Body of pancreas (tissue), 4 donors: ENCODE measurements at regions not wholly inside any gene's neighbourhood (a gene's known extent, or its start where the extent isn't known, plus 50 kb on each side); places are given as distances from the start of the nearest gene placed in this dataset.

Source experiments
- ATAC-seq: fragments of 150-250 bp; one replicate; pipeline ENCODE4 v1.9.1; 2016
- DNase-seq, 4 donors: peaks; one replicate each; pipeline ENCODE4 v3.0.0-alpha.2; 2019
- H3K27ac ChIP-seq, 4 donors: fragments of 200-600 bp; sonication (generic); 1 replicate in 3 of 4; 2 replicates in 1 of 4; pipeline versions ENCODE4 v1.5.1 to v1.6.1; 2016 to 2019; ENCODE audit warnings: mild to moderate bottlenecking in 1 of 4, mixed read lengths in 1 of 4, moderate library complexity in 1 of 4
- H3K27me3 ChIP-seq, 2 donors: fragments of 200-600 bp; sonication (generic); one replicate each; pipeline ENCODE4 v1.6.0; 2016; ENCODE audit warnings: mild to moderate bottlenecking in 1 of 2
- H3K36me3 ChIP-seq, 2 donors: fragments of 200-600 bp; sonication (generic); replicated peaks in 1 of 2; 2 replicates each; pipeline ENCODE4 v1.5.1; 2016; ENCODE audit warnings: low read depth in 2 of 2; ENCODE audit not compliant: insufficient read depth in 1 of 2
- H3K4me1 ChIP-seq: fragments of 200-600 bp; sonication (generic); one replicate; pipeline ENCODE4 v1.6.0; 2016
- H3K4me3 ChIP-seq, 2 donors: fragments of 200-600 bp; sonication (generic); 1 replicate in 1 of 2; 2 replicates in 1 of 2; pipeline ENCODE4 v1.5.1; 2016 to 2019
- H3K9me3 ChIP-seq, 3 donors: fragments of 200-600 bp; sonication (generic); 1 replicate in 2 of 3; 2 replicates in 1 of 3; pipeline ENCODE4 v1.5.1; 2016
- POLR2A ChIP-seq, 3 donors: fragments of 450-650 bp; IDR thresholded peaks; one replicate each; pipeline ENCODE4 v1.6.1; 2016; ENCODE audit warnings: antibody characterized with exemption in 3 of 3, mild to moderate bottlenecking in 2 of 3
- WGBS, 2 donors: methylation state at CpG; one replicate each; pipeline ENCODE4 v1.1.5; 2017; 5-methylcytosine and 5-hydroxymethylcytosine counted together
- intact Hi-C: fragments of 100-400 bp; cut with DNase I; formaldehyde crosslinking; loops from one replicate; pipeline ENCODE4 v1.15.1; 2023
- TF ChIP-seq, protein P1 (sequence below), 7 experiments: fragments of 450-650 bp in 4 of 7; fragments of 200-600 bp in 3 of 7; sonication (generic) in 3 of 7; IDR thresholded peaks; one replicate each; pipeline ENCODE4 v1.5.1; 2016 to 2019; ENCODE audit warnings: antibody characterized with exemption in 7 of 7

DNA sequence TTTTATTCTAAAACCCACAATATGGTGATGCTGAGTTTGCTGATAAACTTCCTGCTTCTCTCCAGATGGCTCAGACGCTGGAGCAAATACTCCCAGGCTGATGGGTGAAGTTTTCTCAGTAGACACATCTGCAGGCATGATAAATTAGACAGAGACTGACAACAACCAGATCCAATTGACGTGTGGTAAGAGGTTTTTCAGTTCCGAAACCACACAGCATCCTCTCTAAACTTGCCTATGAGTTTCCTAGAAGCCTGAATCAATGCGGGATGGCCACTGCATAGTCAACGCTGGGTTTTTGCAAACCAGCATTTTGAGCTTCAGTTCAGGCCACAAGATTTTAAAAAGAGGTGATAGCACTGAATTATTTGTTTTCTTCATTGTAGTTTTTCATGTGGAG is 360.3 kb upstream of the ARRDC4 start:
- Histone ChIP-seq H3K27ac (no peak overlapping the region), H3K4me3 (no peak overlapping the region), H3K9me3 (no peaks in the 10 kb centered on the region), H3K27me3 (no peaks in the 10 kb centered on the region), H3K4me1 (no peaks in the 10 kb centered on the region), H3K36me3 (no peaks in the 10 kb centered on the region)
- TF ChIP-seq POLR2A (IDR thresholded peaks at IDR 0.05), result no peak
- TF ChIP-seq, protein P1, sequence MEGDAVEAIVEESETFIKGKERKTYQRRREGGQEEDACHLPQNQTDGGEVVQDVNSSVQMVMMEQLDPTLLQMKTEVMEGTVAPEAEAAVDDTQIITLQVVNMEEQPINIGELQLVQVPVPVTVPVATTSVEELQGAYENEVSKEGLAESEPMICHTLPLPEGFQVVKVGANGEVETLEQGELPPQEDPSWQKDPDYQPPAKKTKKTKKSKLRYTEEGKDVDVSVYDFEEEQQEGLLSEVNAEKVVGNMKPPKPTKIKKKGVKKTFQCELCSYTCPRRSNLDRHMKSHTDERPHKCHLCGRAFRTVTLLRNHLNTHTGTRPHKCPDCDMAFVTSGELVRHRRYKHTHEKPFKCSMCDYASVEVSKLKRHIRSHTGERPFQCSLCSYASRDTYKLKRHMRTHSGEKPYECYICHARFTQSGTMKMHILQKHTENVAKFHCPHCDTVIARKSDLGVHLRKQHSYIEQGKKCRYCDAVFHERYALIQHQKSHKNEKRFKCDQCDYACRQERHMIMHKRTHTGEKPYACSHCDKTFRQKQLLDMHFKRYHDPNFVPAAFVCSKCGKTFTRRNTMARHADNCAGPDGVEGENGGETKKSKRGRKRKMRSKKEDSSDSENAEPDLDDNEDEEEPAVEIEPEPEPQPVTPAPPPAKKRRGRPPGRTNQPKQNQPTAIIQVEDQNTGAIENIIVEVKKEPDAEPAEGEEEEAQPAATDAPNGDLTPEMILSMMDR (IDR thresholded peaks at IDR 0.05), result no peak
- intact Hi-C loops, result no loop called here
- no peak for ATAC-seq
- no peak for DNase-seq
- WGBS, 2 donors, result 61 to 72% methylated on average over 5 of the region's 5 CpGs

DNA sequence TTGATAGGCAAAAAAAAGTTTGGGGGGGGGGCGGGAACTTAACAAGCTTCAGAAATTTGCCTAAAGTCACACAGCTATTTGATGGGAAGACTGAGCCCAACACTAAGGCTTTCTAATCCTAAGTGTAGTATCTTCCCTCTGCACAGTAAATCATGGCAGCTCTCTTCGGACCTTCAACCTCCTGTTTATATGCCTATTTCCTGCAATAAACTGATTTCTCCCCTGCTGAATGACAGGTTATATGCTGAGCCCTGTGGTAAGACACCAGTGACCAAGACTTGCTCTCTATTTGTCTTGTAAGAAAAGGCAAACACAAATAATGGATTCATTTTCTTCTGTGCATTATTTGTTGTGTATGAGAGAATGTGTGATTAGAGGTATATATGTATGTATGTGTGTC is 355.8 kb upstream of the ARRDC4 start:
- no peaks in the 10 kb centered on the region for H3K9me3 ChIP-seq
- H3K4me3 ChIP-seq, result no peak overlapping the region
- DNase-seq (no peak), ATAC-seq (no peak)
- H3K36me3 ChIP-seq, result no peaks in the 10 kb centered on the region
- intact Hi-C loops, result no loop called here
- TF ChIP-seq, protein P1 (IDR thresholded peaks at IDR 0.05), result no peak
- no peak for TF ChIP-seq POLR2A (IDR thresholded peaks at IDR 0.05)
- no peak overlapping the region for H3K27ac ChIP-seq
- no peaks in the 10 kb centered on the region for H3K4me1 ChIP-seq
- 38 to 50% methylated on average over 2 of the region's 2 CpGs for WGBS, 2 donors
- no peaks in the 10 kb centered on the region for H3K27me3 ChIP-seq

DNA sequence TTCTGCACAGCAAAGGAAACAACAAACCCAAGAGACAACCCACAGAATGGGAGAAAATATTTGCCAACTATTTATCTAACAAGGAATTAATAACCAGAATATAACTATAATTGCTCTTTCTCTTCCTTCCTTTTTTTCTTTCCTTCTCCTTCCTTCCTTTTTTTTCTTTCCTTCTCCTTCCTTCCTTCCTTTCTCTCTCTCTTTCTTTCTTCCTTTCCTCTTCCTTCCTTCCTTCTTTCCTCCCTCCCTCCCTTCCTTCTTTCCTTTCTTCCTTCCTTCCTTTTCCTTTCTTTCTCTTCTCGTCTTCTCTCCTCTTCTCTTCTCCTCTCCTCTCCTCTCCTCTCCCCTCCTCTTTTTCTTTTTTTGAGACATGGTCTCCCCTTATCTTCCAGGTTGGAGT is 345.4 kb upstream of the ARRDC4 start:
- H3K36me3 ChIP-seq, result no peaks in the 10 kb centered on the region
- H3K9me3 ChIP-seq, result no peaks in the 10 kb centered on the region
- WGBS, 2 donors, result 79 to 100% methylated on average over 1 of the region's 1 CpG
- H3K4me3 ChIP-seq, result no peak overlapping the region
- no peak for TF ChIP-seq POLR2A (IDR thresholded peaks at IDR 0.05)
- TF ChIP-seq, protein P1 (IDR thresholded peaks at IDR 0.05), result no peak
- H3K27me3 ChIP-seq, result no peaks in the 10 kb centered on the region
- no peak overlapping the region for H3K27ac ChIP-seq
- intact Hi-C loops, result no loop called here
- no peaks in the 10 kb centered on the region for H3K4me1 ChIP-seq
- DNase-seq (no peak), ATAC-seq (no peak)

DNA sequence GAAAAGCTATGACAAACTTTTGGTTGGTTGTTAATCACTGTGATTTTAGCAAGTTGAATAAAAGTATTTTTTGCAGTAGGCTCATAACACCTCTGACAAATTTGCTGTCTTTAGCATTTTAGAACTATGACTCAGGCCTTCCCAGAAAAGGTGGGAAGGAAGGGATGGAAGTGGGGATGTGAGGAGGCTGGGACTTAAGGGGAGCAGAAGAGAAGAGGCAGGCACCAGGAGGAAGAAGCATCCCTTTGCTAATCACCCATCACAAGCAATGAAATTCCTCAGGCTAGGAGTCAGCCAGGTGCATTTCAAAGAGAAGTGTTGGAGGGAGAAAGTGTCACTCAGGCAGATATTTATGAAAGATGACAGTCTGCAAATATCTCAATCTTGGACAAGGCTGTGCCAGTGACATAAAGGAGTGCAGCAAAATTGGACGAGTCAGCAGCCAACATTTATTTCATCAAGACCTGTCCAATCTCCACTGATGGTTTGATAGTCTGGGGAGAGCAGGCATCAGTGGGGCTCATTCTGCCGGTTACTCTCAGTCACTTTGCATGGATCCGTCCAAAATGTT is 337.3 kb upstream of the ARRDC4 start:
- Histone ChIP-seq H3K27ac (no peak overlapping the region), H3K4me1 (no peaks in the 10 kb centered on the region), H3K36me3 (no peaks in the 10 kb centered on the region), H3K9me3 (no peaks in the 10 kb centered on the region), H3K4me3 (no peak overlapping the region), H3K27me3 (no peaks in the 10 kb centered on the region)
- no peak for TF ChIP-seq POLR2A (IDR thresholded peaks at IDR 0.05)
- TF ChIP-seq, protein P1 (IDR thresholded peaks at IDR 0.05), result no peak
- intact Hi-C loops, result no loop called here
- ATAC-seq, result no peak
- 31 to 49% methylated on average over 3 of the region's 3 CpGs for WGBS, 2 donors
- no peak for DNase-seq

DNA sequence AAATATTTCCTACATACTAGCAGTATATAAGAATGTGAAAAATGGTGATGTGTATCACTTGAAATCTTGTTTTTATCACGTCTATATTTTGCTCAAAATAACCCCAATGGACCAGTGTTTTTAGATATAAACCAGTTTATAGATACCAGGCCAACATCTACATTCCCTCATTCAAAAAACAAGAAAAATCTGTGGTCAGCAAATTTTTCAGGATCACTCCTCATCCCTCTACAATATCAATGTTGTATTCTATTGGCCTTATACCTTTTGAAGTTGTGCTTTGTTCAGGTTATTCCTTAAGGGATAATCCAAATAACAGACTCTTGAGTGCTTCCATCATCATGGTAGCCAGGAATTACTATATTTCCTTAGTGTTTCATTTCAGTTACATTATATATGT is 332.9 kb upstream of the ARRDC4 start:
- ATAC-seq, result no peak
- intact Hi-C loops, result no loop called here

More for the DNA sequence above, 332.9 kb upstream of the ARRDC4 start:
- Histone ChIP-seq H3K36me3 (no peaks in the 10 kb centered on the region), H3K27ac (no peak overlapping the region), H3K9me3 (no peaks in the 10 kb centered on the region), H3K4me1 (no peaks in the 10 kb centered on the region), H3K27me3 (no peaks in the 10 kb centered on the region), H3K4me3 (no peak overlapping the region)
- WGBS, 2 donors, result 38 to 46% methylated on average over 1 of the region's 1 CpG
- DNase-seq, result no peak
- TF ChIP-seq, protein P1 (IDR thresholded peaks at IDR 0.05), result no peak
- TF ChIP-seq POLR2A (IDR thresholded peaks at IDR 0.05), result no peak
